Stimulated activated CD4-positive, alpha-beta T cell treated with anti-CD3 and anti-CD28 coated beads, Interleukin-12 subunit alpha, Interleukin-12 subunit beta, amount 100 ng/mL, for 24 hours (primary cell): ENCODE measurements at regions not wholly inside any gene's neighbourhood (a gene's known extent, or its start where the extent isn't known, plus 50 kb on each side); places are given as distances from the start of the nearest gene placed in this dataset.

Experiments
- DNase-seq, 2 experiments: peaks; one replicate each; pipeline ENCODE4 v3.0.0-alpha.2; 2020; ENCODE audit warnings: low read depth in 2 of 2

DNA sequence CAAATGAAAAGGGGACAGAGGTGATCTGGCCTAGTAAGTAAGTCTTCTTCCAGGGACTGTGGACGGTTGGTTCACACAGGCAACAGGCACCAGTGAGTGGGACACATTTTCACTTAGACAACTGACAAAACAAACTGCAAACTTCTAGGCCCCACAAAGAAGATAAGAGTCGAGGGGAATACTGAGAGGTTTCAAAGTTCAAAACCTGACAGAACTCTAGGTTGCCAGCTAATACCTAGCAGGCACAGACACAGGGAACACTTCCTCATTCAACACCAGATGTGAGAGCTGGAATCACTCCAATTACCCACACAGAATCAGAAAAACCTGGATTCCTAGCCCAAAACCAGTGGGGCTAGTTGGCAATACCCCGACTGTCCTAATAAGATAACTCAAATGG is 621.7 kb downstream of the ZPLD1 start:
- no peak for DNase-seq

DNA sequence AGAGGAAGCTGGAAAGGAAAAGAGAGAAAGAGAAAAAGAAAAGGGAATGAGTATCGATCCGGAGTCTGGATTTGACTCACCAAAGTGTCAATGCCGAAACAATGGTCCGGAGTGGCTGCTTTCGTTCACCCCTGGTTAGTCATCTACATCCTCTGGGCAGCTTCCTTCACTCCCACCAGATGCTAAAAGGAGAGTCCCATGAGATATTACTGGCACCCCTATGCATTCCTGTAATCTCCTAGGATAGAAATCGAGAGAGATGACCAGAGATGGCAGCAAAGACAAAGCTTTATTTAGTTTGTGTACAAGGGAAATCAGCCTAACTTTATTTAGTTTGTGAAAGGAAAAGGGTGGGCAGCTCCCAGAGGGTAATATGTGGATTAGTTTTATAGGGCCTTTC is 622.2 kb downstream of the ZPLD1 start:
- DNase-seq, result no peak

DNA sequence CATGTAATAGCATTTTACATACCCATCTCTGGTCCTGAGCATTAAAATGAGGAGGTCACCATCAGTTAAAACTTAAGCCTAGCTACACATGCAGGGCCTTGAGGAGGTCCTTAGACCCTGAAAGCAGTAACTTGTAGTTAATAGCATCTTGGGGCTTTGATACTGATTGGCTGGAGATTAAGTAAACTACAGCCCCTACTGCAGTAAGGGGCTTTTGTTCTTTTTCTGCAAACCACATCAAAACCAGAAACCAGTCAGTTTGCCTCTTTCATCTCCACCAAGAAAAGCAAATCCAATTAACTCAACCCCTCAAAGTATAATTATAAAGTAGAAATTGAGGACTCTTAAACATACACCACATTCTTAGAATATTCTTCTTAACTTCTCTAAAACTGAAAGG is 622.7 kb downstream of the ZPLD1 start:
- no peak for DNase-seq

DNA sequence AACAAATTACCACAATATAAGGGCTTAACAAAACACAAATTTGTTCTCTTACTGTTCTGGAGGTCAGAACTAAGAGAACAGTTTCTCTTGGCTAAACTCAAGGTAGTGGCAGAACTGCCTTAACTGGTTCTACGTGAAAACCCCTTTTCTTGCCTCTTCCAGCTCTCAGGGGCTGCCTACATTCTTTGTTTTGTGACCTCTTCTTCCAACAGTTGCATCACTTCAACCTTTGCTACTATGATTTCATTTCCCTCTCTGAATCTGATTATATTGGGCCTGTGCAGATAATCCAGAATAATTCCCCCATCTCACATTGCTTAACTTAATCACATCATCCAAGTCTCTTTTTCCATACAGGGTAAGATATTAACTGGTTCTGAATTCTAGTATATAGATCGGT is 624.6 kb downstream of the ZPLD1 start:
- no peak for DNase-seq

DNA sequence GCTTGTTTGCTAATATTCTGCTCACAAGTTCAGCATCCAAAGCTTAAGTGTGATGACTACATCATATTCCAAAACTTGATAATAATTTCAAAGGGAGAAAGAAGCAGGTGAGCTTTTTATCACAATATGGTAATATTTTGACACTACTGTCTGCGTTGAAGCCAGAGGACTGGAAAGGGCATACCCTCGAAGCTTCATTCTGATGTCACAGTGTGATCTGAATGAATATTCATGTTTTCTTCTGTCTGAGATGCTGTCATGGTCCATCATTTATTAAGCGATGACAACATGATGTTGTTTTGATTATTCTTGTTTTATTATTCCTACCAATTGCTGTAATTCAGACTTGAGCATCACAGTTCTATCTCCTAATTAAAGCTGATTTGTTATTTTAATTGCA is 625.4 kb downstream of the ZPLD1 start:
- DNase-seq, result no peak

DNA sequence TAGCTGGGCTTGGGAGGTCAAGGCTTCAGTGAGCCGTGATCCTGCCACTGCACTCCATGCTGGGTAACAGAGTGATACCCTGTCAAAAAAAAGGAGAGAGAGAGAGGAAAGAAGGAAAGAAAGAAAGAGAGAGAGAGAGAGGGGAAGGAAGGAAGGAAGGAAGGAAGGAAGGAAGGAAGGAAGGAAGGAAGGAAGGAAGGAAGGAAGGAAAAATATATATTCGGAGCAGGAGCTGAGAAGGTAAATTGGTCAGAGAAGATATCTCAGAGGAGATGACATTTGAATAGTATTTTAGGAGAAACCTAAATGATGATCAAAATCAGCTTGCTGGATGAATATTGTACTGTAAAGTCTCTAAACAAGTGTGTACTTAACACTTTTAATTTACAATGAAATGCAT is 633.1 kb downstream of the ZPLD1 start:
- DNase-seq, result no peak

DNA sequence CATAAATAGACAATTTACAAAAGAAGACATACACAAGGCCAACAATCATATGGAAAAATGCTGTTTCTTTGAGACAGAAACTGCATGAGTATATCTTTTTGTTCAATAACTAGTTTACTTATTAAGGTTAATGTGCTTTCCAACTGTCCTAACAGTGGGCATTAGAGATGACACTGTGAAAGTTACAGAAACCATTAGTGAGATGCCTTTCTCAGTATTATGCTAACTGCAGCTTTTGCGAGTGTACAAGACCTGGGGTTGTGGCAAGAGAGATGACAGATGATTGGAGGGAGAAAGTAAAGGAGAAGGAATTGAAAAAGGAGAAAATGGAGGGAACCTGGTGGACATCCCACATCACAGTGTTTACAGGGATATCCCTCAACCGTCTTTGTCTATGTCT is 640.5 kb downstream of the ZPLD1 start:
- no peak for DNase-seq

DNA sequence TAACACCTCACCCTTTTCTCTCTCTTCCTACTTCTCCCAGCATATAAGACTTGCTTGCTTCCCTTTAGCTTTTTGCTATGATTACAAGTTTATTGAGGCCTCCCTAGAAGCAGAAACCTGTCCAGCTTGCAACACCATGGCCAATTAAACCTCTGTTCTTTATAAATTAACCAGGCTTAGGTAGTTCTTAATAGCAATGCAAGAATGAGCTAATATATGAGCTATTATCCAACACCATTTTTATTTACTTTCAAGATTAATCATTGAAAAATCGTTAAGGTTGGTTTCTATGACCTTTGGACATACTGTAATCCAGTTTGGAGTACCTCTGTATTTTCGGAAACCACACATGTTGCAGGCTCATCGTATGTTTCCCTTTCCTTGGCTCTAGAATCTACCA is 643.1 kb downstream of the ZPLD1 start:
- DNase-seq, result no peak

DNA sequence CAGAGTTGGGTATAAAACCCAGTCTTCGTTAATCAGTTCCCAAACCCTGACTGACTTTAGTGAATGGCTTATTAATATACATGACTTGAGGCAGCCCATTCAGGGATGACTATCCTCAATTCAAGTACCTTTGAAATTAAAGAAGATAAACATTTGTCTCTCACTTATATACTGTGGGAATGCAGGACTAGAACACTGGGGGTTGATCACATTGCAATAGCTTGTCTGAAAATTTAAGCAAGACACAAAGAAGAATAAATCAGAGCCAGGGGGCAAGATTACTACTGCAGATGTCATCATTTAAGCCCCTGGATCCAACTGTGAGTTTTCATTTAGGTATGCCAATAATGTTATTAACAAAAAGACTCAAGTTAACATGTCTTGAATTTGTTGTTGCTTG is 647.7 kb downstream of the ZPLD1 start:
- DNase-seq, result no peak

DNA sequence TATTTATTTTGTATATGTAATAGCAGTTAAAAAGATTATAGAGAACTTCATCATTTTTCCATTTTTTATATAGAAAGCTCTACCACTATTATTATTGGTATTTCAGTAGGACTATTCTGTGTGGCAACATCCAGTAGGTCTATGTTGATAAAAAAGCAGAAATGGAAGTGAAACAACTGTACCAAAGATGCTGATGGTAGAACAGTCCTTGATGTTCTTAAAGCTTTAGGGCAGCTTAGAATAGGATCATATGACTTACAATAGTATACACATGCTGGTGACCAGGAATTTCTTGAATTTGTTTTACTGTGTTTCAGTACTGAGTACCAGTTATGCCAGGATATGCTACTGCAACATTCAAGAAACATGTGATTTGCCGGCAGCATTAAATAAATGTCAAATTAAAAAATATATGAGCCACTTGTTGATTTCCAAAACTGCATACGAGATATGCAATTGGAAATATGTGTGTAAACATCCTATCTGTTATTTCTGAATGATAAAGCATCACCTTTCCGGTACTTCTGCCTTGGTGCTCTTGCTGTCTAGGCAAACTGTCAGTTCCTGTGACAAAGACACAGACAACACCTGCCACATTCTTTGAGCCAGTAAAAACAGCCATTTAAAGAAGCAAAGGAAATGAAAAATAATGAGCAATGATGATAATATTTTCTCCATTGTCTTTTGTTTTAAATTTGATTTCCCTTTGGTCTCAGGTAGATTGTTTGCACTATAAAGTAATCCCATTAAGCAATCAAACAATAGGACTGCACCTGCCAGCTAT is 649.2 kb downstream of the ZPLD1 start:
- no peak for DNase-seq

DNA sequence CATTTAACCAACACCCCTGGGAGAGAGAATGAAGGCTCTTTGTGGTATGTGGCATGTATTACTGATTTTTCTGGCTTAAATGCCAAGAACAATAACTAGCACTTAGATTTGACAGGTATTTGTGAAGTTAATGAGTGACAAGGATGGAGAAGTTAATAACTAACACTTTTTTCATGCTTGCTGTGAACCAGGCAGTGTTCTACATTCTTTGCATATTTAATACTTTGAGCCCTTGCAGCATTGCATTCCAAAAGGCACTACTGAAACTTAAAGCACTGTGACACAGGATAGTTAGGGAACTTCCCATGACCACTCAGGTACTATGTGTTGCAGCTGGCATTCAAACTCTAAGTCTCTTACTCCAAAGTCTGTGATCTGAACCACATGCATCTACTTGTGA is 650.6 kb downstream of the ZPLD1 start:
- DNase-seq, result no peak

DNA sequence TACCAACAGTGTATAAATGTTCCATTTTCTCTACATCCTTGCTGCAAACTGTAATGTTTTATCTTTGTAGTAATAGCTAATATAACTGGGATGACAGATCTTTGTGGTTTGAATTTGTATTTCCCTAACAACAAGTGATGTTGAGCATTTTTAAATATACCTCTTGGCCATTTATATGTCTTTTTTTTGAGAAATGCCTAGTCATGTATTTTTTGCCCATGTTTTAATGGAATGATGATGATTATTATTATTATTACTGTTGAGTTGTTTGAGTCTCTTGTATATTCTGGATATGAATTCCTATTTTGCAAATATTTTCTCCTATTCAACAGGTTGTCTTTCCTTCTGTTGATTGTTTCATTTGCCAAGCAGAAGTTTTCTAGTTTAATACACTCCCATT is 654.9 kb downstream of the ZPLD1 start:
- DNase-seq, result no peak

DNA sequence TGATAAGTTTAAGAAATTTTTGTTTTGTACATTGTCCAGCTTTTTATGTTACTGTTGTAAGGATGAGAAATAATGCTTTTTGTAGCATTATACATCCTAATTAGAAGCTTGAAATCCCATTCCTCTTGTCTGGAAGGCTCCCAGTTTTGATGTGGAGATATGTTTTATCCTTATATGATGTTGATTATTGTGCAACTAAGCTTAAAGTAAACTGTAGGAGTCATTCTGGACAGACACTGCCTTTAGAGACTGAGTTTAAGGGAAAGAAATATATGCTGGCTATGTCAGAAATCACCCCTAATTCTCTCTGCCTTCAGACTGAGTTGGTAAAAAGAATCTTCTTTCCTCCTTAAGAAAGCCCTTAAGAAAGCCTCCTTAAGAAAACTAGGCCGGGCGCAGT is 670.4 kb downstream of the ZPLD1 start:
- DNase-seq, result no peak

DNA sequence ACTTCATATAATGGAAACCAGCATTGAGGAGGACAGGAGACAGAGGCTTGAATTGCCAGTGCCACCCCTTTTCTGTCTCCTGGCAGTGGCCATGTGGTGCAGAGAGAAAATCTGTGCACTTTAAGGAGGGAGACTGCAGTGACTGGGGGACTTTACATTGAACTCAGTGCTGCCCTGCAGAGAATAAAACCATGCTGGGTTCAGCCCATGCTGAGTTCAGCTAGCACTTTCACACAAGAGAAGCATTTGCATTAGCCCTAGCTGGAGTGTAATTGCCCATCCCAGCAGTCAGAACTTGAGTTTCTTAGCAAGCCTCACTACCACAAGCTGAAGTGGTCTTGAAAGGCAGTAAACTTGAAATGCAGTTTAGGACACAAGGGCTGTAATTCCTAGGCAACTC is 677.5 kb downstream of the ZPLD1 start:
- no peak for DNase-seq

DNA sequence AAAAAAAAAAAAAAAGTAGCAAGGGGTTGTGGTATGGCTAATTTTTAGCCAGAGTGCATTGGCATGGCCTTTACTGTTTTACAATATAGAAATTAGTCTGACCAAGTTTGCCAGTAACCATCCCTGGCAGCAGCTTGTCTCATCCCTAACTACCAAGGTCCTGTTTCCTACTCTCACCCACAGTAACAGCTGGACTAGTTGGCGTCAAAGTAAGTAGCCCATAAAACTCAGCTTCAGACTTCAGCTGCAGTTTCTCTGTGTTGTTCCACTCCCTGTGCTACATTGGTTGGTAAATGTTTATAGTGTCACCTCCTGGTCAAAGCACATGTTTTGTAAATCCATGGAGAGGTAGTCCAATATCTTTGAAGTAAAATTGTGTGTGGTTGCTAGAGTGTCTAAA is 691.3 kb downstream of the ZPLD1 start:
- no peak for DNase-seq

DNA sequence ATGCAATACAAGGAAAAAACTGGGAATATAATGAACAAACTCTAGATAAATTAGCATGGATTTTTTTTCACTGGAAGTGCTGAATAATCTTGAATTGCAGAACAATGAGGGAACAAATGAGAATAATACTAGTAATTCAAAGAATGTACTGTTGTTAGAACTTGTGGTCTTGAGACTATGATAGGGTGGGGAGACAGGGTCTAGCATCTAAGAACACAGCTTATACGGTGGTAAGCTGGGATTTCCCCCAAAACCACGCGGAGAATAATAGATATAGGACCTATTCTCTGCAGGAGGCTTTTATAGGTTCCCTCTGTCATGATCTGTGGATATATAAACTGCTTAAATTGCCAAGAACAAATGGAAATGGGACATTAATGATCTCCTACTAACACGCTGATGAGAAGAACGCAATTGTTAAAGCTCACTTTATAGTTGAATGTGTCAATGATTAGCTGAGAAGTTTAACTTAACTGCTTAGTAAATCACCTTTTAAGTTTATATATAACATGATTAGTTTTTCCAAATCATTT is 692.3 kb downstream of the ZPLD1 start:
- no peak for DNase-seq

DNA sequence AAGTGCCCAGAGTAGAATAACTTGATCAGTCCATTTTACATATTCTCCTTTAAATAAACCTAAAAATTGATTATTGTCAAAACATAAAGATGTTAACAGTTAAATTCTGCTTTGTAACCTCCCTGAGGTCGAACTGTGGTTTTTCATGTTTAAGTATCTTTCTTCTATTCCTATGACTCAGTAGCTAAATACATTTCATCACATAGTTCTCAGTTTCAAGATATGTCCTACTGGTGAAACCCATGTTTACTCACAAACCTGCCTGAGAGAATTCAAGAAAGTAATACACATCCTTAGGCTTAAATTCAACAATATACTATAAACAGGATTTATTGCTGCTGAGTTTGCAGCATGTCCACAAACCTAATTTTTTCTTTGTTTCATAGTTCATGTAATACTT is 692.9 kb downstream of the ZPLD1 start:
- no peak for DNase-seq

DNA sequence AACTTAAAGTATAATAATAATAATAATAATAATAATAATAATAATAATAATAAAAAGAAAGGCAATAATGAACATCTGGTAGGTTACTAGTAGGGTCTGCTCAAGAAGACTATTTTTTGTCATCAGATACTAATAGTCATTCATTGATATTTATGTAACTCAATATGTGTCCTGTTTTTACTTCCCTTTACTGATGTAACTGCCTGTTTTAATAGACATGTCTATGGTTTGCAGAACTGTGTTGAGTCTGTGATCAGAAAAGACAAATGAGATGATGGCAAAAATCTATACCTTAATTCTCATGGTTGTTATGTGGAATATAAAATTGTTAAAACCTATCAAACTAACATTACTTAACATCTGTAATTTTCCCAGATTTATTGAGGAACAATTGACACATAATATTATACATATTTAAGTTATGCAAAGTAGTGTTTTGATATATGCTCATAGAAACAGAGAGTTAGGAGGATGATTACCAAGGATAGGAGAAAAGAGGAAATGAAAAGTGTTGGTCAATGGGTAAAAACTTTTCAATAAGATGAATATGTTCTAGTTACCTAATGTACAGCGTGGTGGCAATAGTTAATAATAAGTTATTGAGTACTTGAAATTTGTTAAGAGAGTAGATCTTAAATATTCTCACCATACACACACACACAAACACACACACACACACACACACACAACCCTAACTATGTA is 699.4 kb downstream of the ZPLD1 start:
- no peak for DNase-seq

DNA sequence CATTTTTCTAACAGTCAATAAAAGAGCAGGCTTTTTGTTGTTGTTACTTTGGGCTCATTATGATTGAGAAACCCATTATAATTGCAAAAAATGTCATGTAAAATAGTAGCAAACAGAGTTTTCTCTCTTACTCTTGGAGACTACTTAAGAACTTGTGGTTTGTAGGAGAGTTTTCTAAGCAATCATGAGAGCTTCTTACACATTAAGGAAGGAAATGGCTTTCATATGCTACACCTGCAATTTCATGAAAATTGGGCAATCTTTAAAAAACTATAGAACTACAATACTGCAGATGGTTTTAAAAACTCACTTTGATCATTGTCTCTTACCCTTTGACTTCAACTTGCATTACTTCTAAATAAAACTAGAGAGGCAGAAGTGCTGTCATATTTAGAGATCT is 701.8 kb downstream of the ZPLD1 start:
- no peak for DNase-seq

DNA sequence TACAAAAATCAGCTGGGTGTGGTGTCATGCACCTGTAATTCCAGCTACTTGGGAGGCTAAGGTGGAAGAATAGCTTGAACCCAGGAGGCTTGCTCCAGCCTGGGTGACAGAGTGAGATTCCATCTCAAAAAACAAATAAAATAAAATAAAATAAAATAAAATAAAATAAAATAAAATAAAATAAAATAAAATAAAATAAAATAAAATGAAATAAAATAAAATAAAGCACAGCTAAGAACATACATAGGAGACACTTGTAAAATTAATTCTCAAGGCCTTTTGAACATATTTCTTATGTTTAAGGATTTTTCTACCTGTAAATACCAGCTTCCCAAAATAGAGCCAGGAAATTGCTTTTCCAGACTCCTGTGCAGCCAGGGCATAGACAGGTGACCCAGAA is 703.0 kb downstream of the ZPLD1 start:
- DNase-seq, result no peak

DNA sequence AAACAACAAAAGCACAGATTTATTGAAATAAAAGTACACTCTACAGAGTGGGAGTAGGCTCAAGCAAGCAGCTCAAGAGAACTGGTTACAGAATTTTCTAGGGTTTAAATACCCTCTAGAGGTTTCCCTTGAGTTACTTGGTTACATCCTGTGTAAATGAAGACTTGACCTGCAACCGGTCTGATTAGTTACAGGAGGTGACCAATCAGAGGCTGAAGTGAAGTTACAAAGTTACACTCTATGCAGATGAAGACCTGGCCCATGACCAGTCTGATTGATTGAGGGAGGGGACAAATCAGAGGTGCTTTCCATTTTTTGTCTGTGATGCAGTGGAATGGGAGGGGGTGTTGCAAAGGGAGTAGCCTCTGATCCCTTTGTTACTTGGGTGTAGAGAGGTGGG is 723.4 kb downstream of the ZPLD1 start:
- DNase-seq, result no peak

DNA sequence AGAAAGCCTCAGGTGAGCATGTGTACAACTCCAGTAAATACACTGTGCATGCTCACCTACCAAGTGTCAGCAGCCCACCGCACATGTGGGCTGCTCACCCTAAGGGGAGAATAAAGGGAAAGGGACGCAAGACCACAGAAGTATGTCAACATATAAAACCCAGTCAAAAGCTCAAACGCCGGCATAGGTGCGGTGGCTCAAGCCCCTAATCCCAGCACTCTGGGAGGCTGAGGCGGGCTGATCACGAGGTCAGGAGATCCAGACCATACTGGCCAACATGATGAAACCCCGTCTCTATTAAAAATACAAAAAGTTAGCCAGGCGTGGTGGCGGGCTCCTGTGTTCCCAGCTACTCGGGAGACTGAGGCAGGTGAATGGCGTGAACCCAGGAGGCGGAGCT is 732.1 kb downstream of the ZPLD1 start:
- no peak for DNase-seq

DNA sequence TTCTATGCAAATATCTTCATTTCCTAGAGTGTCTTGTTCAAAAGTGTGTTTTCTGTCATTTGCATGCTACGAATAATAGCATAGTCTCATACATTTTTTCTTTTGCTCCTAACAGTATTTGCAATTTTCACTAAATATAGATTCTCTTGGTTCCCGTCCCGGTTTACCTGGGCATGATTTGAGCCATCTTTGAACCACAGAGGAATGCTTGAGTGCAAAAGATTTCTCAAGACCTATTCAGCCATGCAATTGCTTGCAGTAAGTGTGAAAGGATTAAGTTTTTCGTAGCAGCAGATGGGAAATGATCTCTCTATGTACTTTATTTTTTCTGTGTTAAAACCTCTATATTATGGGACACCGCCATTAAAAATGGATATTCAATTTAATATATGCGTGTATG is 733.0 kb downstream of the ZPLD1 start:
- DNase-seq, result no peak
